ENCODE measurements at regions not wholly inside any gene's neighbourhood (a gene's known extent, or its start where the extent isn't known, plus 50 kb on each side); places are given as distances from the start of the nearest gene placed in this dataset.

DNA sequence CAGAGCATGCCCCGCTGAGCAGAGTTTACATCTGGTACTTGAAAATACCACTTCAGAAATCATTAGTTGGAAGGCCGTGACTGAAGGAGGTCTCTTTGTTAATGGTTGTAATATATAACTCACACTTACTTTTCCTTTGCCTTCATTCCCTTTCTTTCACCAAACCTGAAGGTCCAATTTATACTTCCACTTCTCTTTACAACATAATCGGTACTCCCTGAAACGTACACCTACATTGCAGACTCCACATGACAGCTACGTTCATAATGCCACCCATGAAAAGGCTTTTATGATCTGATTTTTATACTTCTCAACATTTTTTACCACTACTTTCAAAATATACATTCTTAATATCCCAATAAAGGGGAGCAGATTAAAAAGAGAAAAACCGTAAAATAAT, 298.7 kb downstream of the C4orf33 start:
- DNase-seq (ENCODE audit: low read depth in 4 of 4, low spot score in 2 of 4), result no peak

DNA sequence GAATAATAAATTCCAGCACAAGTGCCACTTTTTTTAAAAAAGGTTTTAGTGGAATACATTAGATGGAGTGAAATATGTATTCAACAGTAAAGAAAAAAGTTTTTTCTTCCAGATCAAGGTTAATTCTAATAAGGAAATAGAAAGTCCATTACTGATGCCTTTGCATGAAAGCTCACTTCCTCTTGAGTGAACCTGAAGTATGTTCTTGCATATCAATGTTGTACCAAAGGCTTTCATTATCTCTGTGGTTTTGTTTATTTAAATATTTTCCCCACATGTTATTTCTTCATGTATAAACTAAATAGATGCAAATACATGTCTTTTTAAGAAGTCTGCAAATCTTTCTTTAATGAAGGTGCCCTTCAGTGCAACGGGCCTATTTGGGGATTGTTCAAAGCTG, 307.9 kb downstream of the C4orf33 start:
- no peak for DNase-seq (ENCODE audit: low read depth in 4 of 4, low spot score in 2 of 4)

- no peak for DNase-seq (ENCODE audit: low read depth in 4 of 4, low spot score in 2 of 4)
Observed at GRCh38 chr4:129410115-129410514, 314.2 kb downstream of the C4orf33 start.

DNA sequence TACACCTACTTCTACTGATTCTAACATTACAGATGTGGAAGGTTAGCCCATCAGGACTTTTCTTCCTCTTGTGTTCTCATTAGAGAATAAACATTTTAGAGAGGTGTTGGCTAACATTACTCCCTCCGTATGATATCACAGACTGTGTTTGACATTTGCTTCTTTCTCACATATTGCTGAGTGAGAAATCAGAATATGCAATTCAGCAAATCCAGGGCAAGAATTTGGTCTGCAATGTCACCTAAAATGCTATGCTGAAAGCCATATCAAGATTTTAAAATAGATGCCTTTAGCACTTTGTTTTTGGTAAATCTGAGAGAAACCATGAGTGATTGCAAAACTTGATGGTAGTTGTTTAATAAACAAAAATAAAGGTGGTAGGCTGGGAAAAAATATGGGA, 319.1 kb downstream of the C4orf33 start:
- DNase-seq (ENCODE audit: low read depth in 4 of 4, low spot score in 2 of 4), result no peak

GRCh38 chr4:129420637-129421036, 324.7 kb downstream of the C4orf33 start:
- DNase-seq (ENCODE audit: low read depth in 4 of 4, low spot score in 2 of 4), result no peak

- no peak for DNase-seq (ENCODE audit: low read depth in 4 of 4, low spot score in 2 of 4)
Observed at GRCh38 chr4:129422277-129422676, 326.3 kb downstream of the C4orf33 start.

- no peak for DNase-seq (ENCODE audit: low read depth in 4 of 4, low spot score in 2 of 4)
Observed at GRCh38 chr4:129428454-129428853, 332.5 kb downstream of the C4orf33 start.

- DNase-seq (ENCODE audit: low read depth in 4 of 4, low spot score in 2 of 4), result no peak
Observed at GRCh38 chr4:129429581-129430320, 333.8 kb downstream of the C4orf33 start.

- no peak for DNase-seq (ENCODE audit: low read depth in 4 of 4, low spot score in 2 of 4)
Observed at GRCh38 chr4:129437347-129437746, 341.4 kb downstream of the C4orf33 start.

DNA sequence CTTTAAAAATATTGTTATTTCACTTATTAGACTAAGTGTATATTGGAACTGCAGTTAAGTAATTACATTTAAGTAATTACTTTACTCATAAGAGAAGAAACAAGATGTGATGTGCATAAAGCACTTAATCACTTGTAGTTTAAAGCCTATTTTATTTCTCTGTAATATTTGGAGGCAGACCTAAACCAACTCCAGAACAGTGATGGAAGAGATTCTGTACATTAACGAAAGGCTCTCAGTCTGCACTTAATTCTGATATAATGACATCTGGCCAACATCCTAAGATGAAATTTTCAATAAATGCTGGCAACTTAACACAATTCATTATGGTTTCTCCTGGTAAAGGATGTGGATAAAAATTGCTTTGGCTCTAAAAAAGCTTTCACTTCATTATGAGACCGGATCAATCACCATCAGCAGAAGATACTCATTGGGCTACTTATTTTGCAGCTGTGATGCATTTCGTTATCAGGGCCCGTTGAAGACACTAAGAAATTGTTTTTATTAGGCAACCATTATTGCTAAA, 342.6 kb downstream of the C4orf33 start:
- no peak for DNase-seq (ENCODE audit: low read depth in 4 of 4, low spot score in 2 of 4)

GRCh38 chr4:129446074-129446473, 350.1 kb downstream of the C4orf33 start:
- no peak for DNase-seq (ENCODE audit: low read depth in 4 of 4, low spot score in 2 of 4)

DNA sequence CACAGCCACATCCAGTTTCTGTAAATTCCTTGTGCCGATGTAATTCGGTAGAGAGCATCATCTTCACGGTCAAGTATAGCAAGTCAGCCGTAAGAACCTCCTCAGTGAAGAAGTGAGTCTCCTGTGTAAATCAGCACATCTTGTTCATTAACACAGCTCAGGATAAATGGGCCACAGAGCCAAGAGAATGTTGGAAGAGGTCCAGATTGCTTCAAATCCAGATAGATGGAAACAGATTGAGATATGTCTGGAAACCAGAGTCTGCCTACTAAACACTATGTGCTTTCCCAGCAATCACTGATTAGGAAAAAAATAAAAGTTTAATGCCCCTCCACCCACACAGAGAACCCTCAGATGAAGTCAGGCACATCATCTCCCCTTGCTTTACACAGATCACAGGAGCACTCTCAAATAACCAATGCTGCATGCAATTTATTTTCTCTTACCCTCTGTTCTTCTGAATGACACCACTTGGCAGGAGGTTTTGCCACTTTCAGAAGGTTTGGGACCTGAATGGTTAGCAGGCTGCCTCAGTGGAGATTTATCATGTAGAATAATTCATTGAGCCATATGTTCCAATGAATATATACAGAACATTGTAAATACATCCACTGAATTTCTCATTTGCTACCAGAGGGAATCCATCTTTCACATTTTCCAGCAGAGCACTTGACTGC, 357.7 kb downstream of the C4orf33 start:
- no peak for DNase-seq (ENCODE audit: low read depth in 4 of 4, low spot score in 2 of 4)

- no peak for DNase-seq (ENCODE audit: low read depth in 4 of 4, low spot score in 2 of 4)
Observed at GRCh38 chr4:129455482-129455881, 359.5 kb downstream of the C4orf33 start.

DNA sequence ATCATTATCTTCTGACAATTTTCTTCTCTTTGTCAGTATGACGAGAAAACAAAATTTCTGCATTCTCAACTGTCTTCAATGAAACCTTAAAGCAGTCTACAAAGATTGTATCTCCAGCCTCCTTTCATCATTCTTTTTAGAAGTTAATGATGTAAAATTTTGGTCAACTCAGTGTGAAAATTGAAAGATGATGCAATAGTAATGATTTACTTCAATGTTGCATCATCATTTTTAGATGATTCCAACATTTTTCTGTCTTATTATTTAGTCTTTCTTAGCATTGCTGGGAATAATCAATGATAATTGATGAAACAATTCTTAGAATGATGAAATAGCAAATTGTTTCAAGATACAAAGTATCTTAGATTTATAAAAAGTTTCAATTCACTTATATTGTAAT, 372.7 kb downstream of the C4orf33 start:
- DNase-seq (ENCODE audit: low read depth in 4 of 4, low spot score in 2 of 4), result no peak

DNA sequence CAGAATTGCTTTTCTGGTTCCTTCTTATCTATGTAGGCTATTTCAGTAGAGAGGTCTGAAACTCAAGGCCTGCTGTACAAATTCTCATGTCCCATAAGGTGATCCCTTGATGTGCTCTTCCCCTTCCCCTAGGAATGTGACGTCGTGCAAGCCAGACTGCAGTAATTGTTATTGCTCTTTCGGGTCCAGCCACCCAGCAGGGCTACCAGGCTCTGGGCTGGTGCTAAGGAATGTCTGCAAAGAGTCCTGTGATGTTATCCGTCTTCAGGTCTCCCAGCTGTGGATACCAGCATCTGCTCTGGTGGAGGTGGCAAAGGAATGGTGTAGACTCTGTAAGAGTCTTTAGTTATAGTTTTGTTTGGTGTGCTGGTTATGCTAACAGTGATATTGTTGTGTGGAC, 378.7 kb downstream of the C4orf33 start:
- no peak for DNase-seq (ENCODE audit: low read depth in 4 of 4, low spot score in 2 of 4)

DNA sequence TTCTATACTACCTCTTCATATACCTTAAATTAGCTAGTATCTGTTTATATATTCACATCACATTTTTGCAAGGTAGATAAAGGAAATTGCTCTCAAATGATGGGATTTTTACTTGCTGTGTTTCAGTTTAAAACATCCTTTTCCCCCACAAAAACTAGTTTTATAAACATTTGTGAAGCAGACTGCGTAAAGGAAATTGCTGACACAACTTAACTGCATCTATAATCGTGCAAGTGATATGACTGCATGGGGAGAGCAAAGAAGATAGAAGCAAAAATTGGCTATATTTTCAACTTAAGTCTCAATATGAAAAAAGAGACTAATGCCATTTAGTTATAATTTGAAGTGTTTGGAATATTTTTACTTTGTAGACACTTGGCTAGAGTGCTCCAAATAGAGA, 385.2 kb downstream of the C4orf33 start:
- DNase-seq (ENCODE audit: low read depth in 4 of 4, low spot score in 2 of 4), result no peak

DNA sequence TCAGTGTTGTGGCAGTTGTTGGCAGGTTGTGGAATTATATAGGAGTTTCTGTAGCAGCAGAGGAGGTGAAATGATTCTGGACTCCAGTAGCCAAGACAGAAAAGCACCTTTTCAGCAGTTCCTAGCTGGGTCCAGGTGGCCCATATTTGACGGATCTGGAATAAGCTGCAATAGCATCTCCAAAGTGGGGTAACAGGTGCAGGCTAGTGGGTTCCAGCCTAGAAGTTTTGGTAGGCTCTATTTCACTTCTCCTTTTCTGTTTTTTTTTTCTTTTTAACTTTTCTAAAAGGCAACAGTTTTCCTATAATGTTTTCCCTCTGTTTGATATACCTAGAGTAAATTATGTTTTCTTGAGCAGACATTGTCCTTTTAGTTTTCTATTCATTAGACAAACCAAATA, 392.5 kb downstream of the C4orf33 start:
- no peak for DNase-seq (ENCODE audit: low read depth in 4 of 4, low spot score in 2 of 4)

- DNase-seq (ENCODE audit: low read depth in 4 of 4, low spot score in 2 of 4), result peak in 3 of 4 donors; percentile 6 to 14 (median 12)
Observed at GRCh38 chr4:129490516-129490915, 394.6 kb downstream of the C4orf33 start.

- DNase-seq (ENCODE audit: low read depth in 4 of 4, low spot score in 2 of 4), result no peak
Observed at GRCh38 chr4:129498626-129499025, 402.7 kb downstream of the C4orf33 start.

DNA sequence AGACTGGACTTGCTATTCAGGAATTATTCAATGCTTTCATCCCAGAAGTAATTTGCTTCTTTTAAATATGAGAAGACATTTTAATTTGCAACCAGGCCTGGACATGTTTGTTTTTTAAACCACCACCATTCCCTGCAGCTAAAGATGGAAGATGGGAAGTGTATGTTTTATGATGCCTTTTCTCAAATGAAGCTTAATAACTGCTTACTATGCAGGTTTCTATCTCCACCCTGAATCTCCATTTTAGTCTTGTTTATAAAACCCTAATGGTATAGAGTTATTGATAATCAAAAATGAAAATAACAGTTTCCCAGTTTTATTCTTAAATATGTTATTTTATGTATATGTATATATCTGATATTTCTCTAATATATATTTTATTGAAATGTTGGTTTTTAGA, 418.9 kb downstream of the C4orf33 start:
- no peak for DNase-seq (ENCODE audit: low read depth in 4 of 4, low spot score in 2 of 4)

DNA sequence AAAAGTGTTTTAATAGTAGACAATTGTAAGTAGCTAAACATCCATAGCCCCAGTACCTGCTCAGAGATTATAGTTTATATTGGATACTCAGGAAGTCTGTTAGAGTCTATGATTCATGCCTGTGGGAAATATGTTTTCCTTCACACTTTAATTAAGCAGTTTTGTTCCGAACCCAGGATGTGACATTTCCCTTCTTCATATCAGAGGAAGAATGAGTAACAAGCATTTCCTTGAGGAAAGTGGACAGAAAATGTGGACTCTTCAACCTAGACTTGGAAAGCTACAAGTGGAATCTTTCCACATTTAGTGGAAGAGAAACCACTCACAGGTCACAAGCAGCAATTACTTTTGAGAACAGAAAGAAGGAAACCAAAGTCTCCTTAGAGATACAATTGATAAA, 419.4 kb downstream of the C4orf33 start:
- DNase-seq (ENCODE audit: low read depth in 4 of 4, low spot score in 2 of 4), result no peak

- no peak for DNase-seq (ENCODE audit: low read depth in 4 of 4, low spot score in 2 of 4)
Observed at GRCh38 chr4:129526812-129527211, 430.9 kb downstream of the C4orf33 start.
